ENCODE measurements at regions not wholly inside any gene's neighbourhood (a gene's known extent, or its start where the extent isn't known, plus 50 kb on each side); places are given as distances from the start of the nearest gene placed in this dataset.

DNA sequence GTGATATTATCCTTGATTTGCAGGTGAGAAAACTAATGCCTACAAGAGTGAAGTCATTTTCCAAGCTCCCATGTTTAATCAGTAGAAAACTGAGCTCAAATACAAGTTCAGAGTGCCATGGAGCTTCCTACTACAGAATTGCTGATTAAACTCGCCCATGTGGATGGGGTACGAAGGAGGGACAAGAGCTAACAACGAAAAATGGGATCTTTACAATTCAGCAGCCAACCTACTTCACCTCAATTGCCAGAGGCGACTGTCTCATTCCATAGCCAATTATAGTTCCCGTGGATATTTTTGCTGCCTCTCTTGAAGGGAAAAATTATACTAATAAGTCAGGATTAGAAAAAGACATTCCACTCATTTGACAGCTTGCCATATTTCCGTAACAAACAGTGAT lies 1155.1 kb downstream of the OLFM4 start:
- no peak overlapping the region for H3K4me3 ChIP-seq (ENCODE audit: low read depth, low read length)
- DNase-seq (ENCODE audit: low read depth) = no peak
- in situ Hi-C loops (cut with HindIII; ENCODE audit: low sequenced_read_pairs) = no loop called here
- TF ChIP-seq, protein P1, sequence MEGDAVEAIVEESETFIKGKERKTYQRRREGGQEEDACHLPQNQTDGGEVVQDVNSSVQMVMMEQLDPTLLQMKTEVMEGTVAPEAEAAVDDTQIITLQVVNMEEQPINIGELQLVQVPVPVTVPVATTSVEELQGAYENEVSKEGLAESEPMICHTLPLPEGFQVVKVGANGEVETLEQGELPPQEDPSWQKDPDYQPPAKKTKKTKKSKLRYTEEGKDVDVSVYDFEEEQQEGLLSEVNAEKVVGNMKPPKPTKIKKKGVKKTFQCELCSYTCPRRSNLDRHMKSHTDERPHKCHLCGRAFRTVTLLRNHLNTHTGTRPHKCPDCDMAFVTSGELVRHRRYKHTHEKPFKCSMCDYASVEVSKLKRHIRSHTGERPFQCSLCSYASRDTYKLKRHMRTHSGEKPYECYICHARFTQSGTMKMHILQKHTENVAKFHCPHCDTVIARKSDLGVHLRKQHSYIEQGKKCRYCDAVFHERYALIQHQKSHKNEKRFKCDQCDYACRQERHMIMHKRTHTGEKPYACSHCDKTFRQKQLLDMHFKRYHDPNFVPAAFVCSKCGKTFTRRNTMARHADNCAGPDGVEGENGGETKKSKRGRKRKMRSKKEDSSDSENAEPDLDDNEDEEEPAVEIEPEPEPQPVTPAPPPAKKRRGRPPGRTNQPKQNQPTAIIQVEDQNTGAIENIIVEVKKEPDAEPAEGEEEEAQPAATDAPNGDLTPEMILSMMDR (IDR thresholded peaks at IDR 0.05; ENCODE audit: low read depth, low read length, missing control alignments) = no peak

GRCh38 chr13:54184576-54184975 lies 1156.0 kb downstream of the OLFM4 start:
- TF ChIP-seq, protein P1 (IDR thresholded peaks at IDR 0.05; ENCODE audit: low read depth, low read length, missing control alignments) = no peak
- no peak overlapping the region for H3K4me3 ChIP-seq (ENCODE audit: low read depth, low read length)
- in situ Hi-C loops (cut with HindIII; ENCODE audit: low sequenced_read_pairs) = no loop called here
- no peak for DNase-seq (ENCODE audit: low read depth)

GRCh38 chr13:54185101-54185500 lies 1156.5 kb downstream of the OLFM4 start:
- in situ Hi-C loops (cut with HindIII; ENCODE audit: low sequenced_read_pairs) = no loop called here
- TF ChIP-seq, protein P1 (IDR thresholded peaks at IDR 0.05; ENCODE audit: low read depth, low read length, missing control alignments) = no peak
- H3K4me3 ChIP-seq (ENCODE audit: low read depth, low read length) = no peak overlapping the region
- DNase-seq (ENCODE audit: low read depth) = no peak

- in situ Hi-C loops (cut with HindIII; ENCODE audit: low sequenced_read_pairs) = no loop called here
- TF ChIP-seq, protein P1 (IDR thresholded peaks at IDR 0.05; ENCODE audit: low read depth, low read length, missing control alignments) = no peak
- no peak for DNase-seq (ENCODE audit: low read depth)
- no peak overlapping the region for H3K4me3 ChIP-seq (ENCODE audit: low read depth, low read length)
These were observed 1157.2 kb downstream of the OLFM4 start for GRCh38 chr13:54185785-54186184.

- TF ChIP-seq, protein P1 (IDR thresholded peaks at IDR 0.05; ENCODE audit: low read depth, low read length, missing control alignments) = no peak
- H3K4me3 ChIP-seq (ENCODE audit: low read depth, low read length) = no peak overlapping the region
- in situ Hi-C loops (cut with HindIII; ENCODE audit: low sequenced_read_pairs) = no loop called here
- DNase-seq (ENCODE audit: low read depth) = no peak
These were observed 1158.8 kb downstream of the OLFM4 start for GRCh38 chr13:54187461-54187860.

DNA sequence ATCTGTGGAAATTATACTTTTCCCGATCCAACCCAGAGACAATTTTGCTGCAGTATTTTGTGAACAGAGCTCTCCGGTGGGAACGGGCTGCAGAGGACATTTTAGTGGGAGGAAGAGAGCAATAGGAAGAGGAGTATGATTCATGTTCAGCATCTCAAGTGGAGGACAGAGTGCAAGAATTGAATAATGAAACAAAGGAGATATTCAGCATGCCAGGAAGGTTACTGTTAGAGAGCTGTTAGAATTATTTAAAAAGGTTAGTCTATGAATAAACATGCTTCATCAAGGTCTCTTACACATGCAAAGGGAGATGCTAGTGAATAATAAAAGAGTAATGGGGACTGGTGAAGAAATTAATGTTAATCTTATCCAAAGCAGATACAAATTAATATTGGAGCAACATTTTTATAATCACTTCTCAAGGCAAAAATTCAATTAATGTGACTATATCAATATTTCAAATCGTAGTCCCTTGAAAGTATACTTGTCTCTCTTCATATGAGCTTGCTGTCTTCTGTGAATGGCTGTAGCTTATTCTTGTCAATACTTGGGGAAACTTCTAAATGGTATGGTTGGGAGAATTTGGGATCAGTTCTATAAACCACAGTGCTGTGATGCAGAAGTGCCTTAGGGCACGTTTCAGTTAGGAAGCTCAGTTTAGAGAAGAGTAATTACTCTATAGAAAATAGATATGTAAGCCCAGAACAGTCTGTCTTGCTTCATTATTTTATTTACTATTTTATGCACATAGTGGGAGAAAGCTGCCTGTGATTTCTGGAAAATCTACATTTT lies 1165.8 kb downstream of the OLFM4 start:
- TF ChIP-seq, protein P1 (IDR thresholded peaks at IDR 0.05; ENCODE audit: low read depth, low read length, missing control alignments) = no peak
- in situ Hi-C loops (cut with HindIII; ENCODE audit: low sequenced_read_pairs) = no loop called here
- no peak overlapping the region for H3K4me3 ChIP-seq (ENCODE audit: low read depth, low read length)
- no peak for DNase-seq (ENCODE audit: low read depth)
